ENCODE measurements at regions not wholly inside any gene's neighbourhood (a gene's known extent, or its start where the extent isn't known, plus 50 kb on each side); places are given as distances from the start of the nearest gene placed in this dataset.

DNA sequence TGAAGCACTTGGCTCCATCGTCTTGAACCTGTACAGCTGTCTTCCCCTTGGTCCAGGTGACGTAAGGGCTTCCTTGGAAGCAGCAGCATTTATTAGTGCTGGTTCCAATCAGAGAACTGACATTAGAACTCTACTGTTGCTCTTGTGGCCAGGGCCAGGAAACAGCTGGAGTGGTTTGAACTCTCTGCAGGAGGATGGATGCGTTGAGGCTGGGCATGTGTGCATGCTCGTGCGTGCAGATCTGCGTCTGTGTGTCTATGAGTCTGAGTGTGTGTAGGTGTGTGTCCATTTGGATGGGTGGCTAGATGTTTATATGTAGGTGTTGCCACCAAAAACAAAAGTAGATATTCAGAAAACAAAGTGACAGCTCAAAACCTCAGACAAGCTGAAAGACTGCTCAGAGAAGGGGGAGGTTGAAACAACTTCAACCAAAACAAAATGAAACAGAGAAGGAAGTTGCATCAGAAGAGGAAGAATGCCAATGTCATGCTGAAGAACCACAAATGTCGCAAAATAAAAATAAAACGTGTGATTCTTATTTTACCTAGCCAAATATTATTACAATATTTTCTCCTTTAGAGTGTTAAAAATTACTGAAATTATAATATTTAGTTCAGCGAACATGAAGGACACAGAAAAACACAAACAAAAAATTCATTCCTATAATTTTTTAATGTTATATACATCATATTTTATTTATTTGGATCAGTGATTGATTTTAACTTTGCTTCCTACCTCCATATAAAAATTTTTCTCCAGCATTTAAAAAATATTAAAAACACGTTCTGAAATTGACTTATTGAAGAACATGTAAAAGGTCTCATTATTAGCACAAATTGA lies 96.1 kb upstream of the MKLN1 start:
- Histone ChIP-seq H3K36me3 (ENCODE audit: control insufficient read depth, insufficient read depth, low read length) (no peaks in the 10 kb centered on the region), H3K9me3 (peaks cover 10% of the 10 kb centered on the region; the same call in 1 of the 2 replicates), H3K4me3 (ENCODE audit: low read depth, low read length) (no peak overlapping the region), H3K4me1 (peaks cover 10% of the 10 kb centered on the region), H3K27me3 (replicated peaks; ENCODE audit: control insufficient read depth, insufficient read depth, low read length) (no peaks in the 10 kb centered on the region)
- peaks cover 7% of the 10 kb centered on the region for H3K4me1 Mint-ChIP-seq (ENCODE audit: low read depth, unreplicated experiment)
- no peak for DNase-seq
- CTCF ChIA-PET: no interaction called here
- POLR2A ChIA-PET: no interaction called here
- TF ChIP-seq, protein P1, sequence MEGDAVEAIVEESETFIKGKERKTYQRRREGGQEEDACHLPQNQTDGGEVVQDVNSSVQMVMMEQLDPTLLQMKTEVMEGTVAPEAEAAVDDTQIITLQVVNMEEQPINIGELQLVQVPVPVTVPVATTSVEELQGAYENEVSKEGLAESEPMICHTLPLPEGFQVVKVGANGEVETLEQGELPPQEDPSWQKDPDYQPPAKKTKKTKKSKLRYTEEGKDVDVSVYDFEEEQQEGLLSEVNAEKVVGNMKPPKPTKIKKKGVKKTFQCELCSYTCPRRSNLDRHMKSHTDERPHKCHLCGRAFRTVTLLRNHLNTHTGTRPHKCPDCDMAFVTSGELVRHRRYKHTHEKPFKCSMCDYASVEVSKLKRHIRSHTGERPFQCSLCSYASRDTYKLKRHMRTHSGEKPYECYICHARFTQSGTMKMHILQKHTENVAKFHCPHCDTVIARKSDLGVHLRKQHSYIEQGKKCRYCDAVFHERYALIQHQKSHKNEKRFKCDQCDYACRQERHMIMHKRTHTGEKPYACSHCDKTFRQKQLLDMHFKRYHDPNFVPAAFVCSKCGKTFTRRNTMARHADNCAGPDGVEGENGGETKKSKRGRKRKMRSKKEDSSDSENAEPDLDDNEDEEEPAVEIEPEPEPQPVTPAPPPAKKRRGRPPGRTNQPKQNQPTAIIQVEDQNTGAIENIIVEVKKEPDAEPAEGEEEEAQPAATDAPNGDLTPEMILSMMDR (IDR thresholded peaks at IDR 0.05; ENCODE audit: insufficient read depth in 1 of 2, low read depth in 1 of 2, low read length in 1 of 2, severe bottlenecking in 1 of 2, unreplicated experiment in 1 of 2): no peak
- H3K36me3 Mint-ChIP-seq (ENCODE audit: insufficient read depth, unreplicated experiment): no peaks in the 10 kb centered on the region
- H3K27ac Mint-ChIP-seq (ENCODE audit: unreplicated experiment): no peak overlapping the region
- intact Hi-C loops (cut with micrococcal nuclease; ENCODE audit: unreplicated experiment): no loop called here
- no TSS peak for BruUV-seq (replicated peaks)
- no peak overlapping the region for H3K4me3 Mint-ChIP-seq (ENCODE audit: unreplicated experiment)
- H3K27me3 Mint-ChIP-seq (ENCODE audit: insufficient read depth, unreplicated experiment): no peaks in the 10 kb centered on the region
- H3K9me3 Mint-ChIP-seq (ENCODE audit: unreplicated experiment): peaks cover 13% of the 10 kb centered on the region

DNA sequence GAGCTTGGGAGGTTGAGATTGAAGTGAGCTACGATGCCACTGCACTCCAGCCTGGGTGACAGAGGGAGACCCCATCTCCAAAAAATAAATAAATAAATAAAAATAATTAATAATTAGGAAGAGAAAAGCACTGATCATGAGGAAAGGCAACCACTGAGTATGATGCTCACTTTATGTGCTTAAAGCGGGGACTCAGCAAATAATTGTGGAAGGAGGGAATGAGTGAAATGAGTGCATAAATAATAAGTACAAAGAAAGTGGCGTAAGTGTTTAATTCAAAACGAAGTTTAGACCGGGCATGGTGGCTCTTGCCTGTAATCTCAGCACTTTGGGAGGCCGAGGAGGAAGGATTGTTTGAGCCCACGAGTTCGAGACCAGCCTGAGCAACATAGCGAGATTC lies 94.9 kb upstream of the MKLN1 start:
- H3K36me3 ChIP-seq (ENCODE audit: control insufficient read depth, insufficient read depth, low read length): no peaks in the 10 kb centered on the region
- H3K27me3 ChIP-seq (replicated peaks; ENCODE audit: control insufficient read depth, insufficient read depth, low read length): no peaks in the 10 kb centered on the region
- intact Hi-C loops (cut with micrococcal nuclease; ENCODE audit: unreplicated experiment): no loop called here
- ChIA-PET CTCF (no interaction called here), POLR2A (no interaction called here)
- H3K4me3 ChIP-seq (ENCODE audit: low read depth, low read length): no peak overlapping the region
- H3K27ac Mint-ChIP-seq (ENCODE audit: unreplicated experiment): no peak overlapping the region
- H3K4me1 Mint-ChIP-seq (ENCODE audit: low read depth, unreplicated experiment): no peaks in the 10 kb centered on the region
- BruUV-seq (replicated peaks): no TSS peak
- peaks cover 5% of the 10 kb centered on the region; the same call in 1 of the 2 replicates for H3K9me3 ChIP-seq
- H3K36me3 Mint-ChIP-seq (ENCODE audit: insufficient read depth, unreplicated experiment): no peaks in the 10 kb centered on the region
- DNase-seq: no peak
- H3K9me3 Mint-ChIP-seq (ENCODE audit: unreplicated experiment): peaks cover 2% of the 10 kb centered on the region
- no peak overlapping the region for H3K4me3 Mint-ChIP-seq (ENCODE audit: unreplicated experiment)
- H3K4me1 ChIP-seq: 0 out of 2 replicates have a peak, but pooled peaks cover 5% of the 10 kb centered on the region
- no peaks in the 10 kb centered on the region for H3K27me3 Mint-ChIP-seq (ENCODE audit: insufficient read depth, unreplicated experiment)
- TF ChIP-seq, protein P1 (IDR thresholded peaks at IDR 0.05; ENCODE audit: insufficient read depth in 1 of 2, low read depth in 1 of 2, low read length in 1 of 2, severe bottlenecking in 1 of 2, unreplicated experiment in 1 of 2): no peak

DNA sequence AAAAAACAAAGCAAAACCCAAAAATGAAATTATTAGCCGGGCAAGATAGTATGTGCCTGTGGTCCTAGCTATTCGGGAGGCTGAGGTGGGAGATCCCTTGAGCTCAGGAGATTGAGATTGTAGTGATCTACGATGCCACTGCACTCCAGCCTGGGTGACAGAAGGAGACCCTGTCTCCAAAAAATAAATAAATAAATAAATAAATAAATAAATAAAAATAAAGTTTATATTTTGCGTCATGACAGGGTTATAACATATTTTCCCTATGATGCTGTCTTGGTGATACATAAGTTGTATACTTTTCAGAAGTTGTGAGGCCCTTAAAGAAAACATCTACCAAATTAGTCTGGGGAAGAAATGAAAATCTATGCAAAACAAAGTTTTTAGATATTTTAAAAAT lies 94.5 kb upstream of the MKLN1 start:
- ChIA-PET CTCF (no interaction called here), POLR2A (no interaction called here)
- H3K9me3 Mint-ChIP-seq (ENCODE audit: unreplicated experiment): no peaks in the 10 kb centered on the region
- Histone ChIP-seq H3K4me1 (0 out of 2 replicates have a peak, but pooled peaks cover 2% of the 10 kb centered on the region), H3K9me3 (peaks cover 4% of the 10 kb centered on the region; the same call in 1 of the 2 replicates), H3K27me3 (replicated peaks; ENCODE audit: control insufficient read depth, insufficient read depth, low read length) (no peaks in the 10 kb centered on the region), H3K4me3 (ENCODE audit: low read depth, low read length) (no peak overlapping the region), H3K36me3 (ENCODE audit: control insufficient read depth, insufficient read depth, low read length) (no peaks in the 10 kb centered on the region)
- TF ChIP-seq, protein P1 (IDR thresholded peaks at IDR 0.05; ENCODE audit: insufficient read depth in 1 of 2, low read depth in 1 of 2, low read length in 1 of 2, severe bottlenecking in 1 of 2, unreplicated experiment in 1 of 2): no peak
- no TSS peak for BruUV-seq (replicated peaks)
- intact Hi-C loops (cut with micrococcal nuclease; ENCODE audit: unreplicated experiment): no loop called here
- no peak overlapping the region for H3K4me3 Mint-ChIP-seq (ENCODE audit: unreplicated experiment)
- no peak overlapping the region for H3K27ac Mint-ChIP-seq (ENCODE audit: unreplicated experiment)
- H3K4me1 Mint-ChIP-seq (ENCODE audit: low read depth, unreplicated experiment): peaks cover 2% of the 10 kb centered on the region
- no peaks in the 10 kb centered on the region for H3K36me3 Mint-ChIP-seq (ENCODE audit: insufficient read depth, unreplicated experiment)
- H3K27me3 Mint-ChIP-seq (ENCODE audit: insufficient read depth, unreplicated experiment): no peaks in the 10 kb centered on the region
- DNase-seq: no peak
